ENCODE measurements at regions not wholly inside any gene's neighbourhood (a gene's known extent, or its start where the extent isn't known, plus 50 kb on each side); places are given as distances from the start of the nearest gene placed in this dataset.

- peak; percentile 45; the same call in 2 of the 3 replicates for TF ChIP-seq CTCF (conservative IDR thresholded peaks at IDR 0.05)
- Histone ChIP-seq H3T11ph (ENCODE audit: low read length) (no peak overlapping the region), H2BK5ac (ENCODE audit: insufficient read length, low read length) (no peak overlapping the region), H3K14ac (ENCODE audit: insufficient read depth, low read length) (no peak overlapping the region), H2AFZ (ENCODE audit: low read length) (no peak overlapping the region), H3K56ac (ENCODE audit: insufficient read length, low read depth, low read length) (no peak overlapping the region), H2BK15ac (ENCODE audit: low read depth, low read length) (no peak overlapping the region), H3K27me3 (ENCODE audit: insufficient read depth, low read length) (no peaks in the 10 kb centered on the region), H4K91ac (ENCODE audit: insufficient read length, low read depth, low read length) (no peak overlapping the region), H3K79me1 (ENCODE audit: insufficient read depth, low read depth, low read length, poor library complexity, severe bottlenecking) (no peaks in the 10 kb centered on the region), H4K8ac (replicated peaks; ENCODE audit: insufficient read length, low read depth, low read length) (no peak overlapping the region), H3K9ac (ENCODE audit: extremely low read depth, insufficient read length, low read length) (no peak overlapping the region), H2BK12ac (ENCODE audit: insufficient read length, low read depth, low read length) (no peak overlapping the region), H4K20me1 (ENCODE audit: control insufficient read depth, insufficient read depth, insufficient read length) (no peaks in the 10 kb centered on the region), H4K5ac (ENCODE audit: insufficient read length, low read depth, low read length) (no peak overlapping the region), H3K23ac (ENCODE audit: insufficient read length, low read depth, low read length) (no peak overlapping the region), H2BK20ac (ENCODE audit: low read depth, low read length, poor library complexity, severe bottlenecking) (no peak overlapping the region), H3K9me3 (ENCODE audit: control insufficient read depth, low read depth, low read length) (no peaks in the 10 kb centered on the region), H3K27ac (ENCODE audit: insufficient read length, low read depth, low read length) (no peak overlapping the region), H3K23me2 (ENCODE audit: insufficient read length, low read depth, low read length, poor library complexity, severe bottlenecking) (no peaks in the 10 kb centered on the region), H3K4me1 (ENCODE audit: insufficient read depth, low read length) (no peaks in the 10 kb centered on the region), H2BK120ac (ENCODE audit: low read depth, low read length, poor library complexity, severe bottlenecking) (no peak overlapping the region), H3K79me2 (ENCODE audit: insufficient read depth, low read length) (no peaks in the 10 kb centered on the region), H3K4ac (ENCODE audit: low read depth, low read length) (no peak overlapping the region), H3K18ac (ENCODE audit: insufficient read length, low read depth, low read length) (no peak overlapping the region), H2AK5ac (ENCODE audit: insufficient read length, low read length) (no peak overlapping the region), H3K4me2 (ENCODE audit: insufficient read depth, insufficient read length, low read length) (no peak overlapping the region)
- no CpG with 5 or more reads among the region's 2 CpGs for WGBS (ENCODE audit: extremely low coverage, insufficient read length, low lambda C conversion rate)
- Mint-ChIP-seq H3K36me3 (ENCODE audit: insufficient read depth in 1 of 3, low read depth in 3 of 3) (no peaks in the 10 kb centered on the region; a peak in 1 of 7 replicates), H3K27ac (no peak overlapping the region), H3K4me1 (no peaks in the 10 kb centered on the region), H3K4me3 (no peak overlapping the region), H3K27me3 (ENCODE audit: low read depth) (no peaks in the 10 kb centered on the region), H3K9me3 (no peaks in the 10 kb centered on the region)
- no peak for DNase-seq
These were observed 624.5 kb downstream of the NR4A2 start for GRCh38 chr2:155708071-155708470.

All from H9 (cell line).